Memory B cell (primary cell): ENCODE measurements at regions not wholly inside any gene's neighbourhood (a gene's known extent, or its start where the extent isn't known, plus 50 kb on each side); places are given as distances from the start of the nearest gene placed in this dataset.
"Not testable (repeated sequence)": the region's sequence is repeated elsewhere in the genome, so short reads cannot be mapped to it uniquely, and the experiment has no call there.

Experiments
- ATAC-seq: fragments of 150-1000 bp; cut with Tn5 transposase; 2 replicates; pipeline ENCODE4 v1.10.0; 2021; ENCODE audit warnings: low read depth, mild to moderate bottlenecking, moderate library complexity
- DNase-seq, 2 donors: peaks; one replicate each; pipeline ENCODE4 v3.0.0; 2022; ENCODE audit warnings: low spot score in 2 of 2
- H3K27ac Mint-ChIP-seq: one replicate; pipeline ENCODE4 v1.8.0; 2022; ENCODE audit warnings: mild to moderate bottlenecking, moderate library complexity, mixed read lengths
- H3K27me3 Mint-ChIP-seq: one replicate; pipeline ENCODE4 v1.8.0; 2022; ENCODE audit warnings: mixed read lengths
- H3K36me3 Mint-ChIP-seq: one replicate; pipeline ENCODE4 v1.8.0; 2022; ENCODE audit warnings: mild to moderate bottlenecking, mixed read lengths
- H3K4me1 Mint-ChIP-seq: one replicate; pipeline ENCODE4 v1.8.0; 2022; ENCODE audit warnings: mixed read lengths
- H3K4me3 Mint-ChIP-seq: one replicate; pipeline ENCODE4 v1.8.0; 2022; ENCODE audit warnings: mild to moderate bottlenecking, moderate library complexity, mixed read lengths
- H3K9me3 Mint-ChIP-seq: one replicate; pipeline ENCODE4 v1.8.0; 2022; ENCODE audit warnings: mixed read lengths

DNA sequence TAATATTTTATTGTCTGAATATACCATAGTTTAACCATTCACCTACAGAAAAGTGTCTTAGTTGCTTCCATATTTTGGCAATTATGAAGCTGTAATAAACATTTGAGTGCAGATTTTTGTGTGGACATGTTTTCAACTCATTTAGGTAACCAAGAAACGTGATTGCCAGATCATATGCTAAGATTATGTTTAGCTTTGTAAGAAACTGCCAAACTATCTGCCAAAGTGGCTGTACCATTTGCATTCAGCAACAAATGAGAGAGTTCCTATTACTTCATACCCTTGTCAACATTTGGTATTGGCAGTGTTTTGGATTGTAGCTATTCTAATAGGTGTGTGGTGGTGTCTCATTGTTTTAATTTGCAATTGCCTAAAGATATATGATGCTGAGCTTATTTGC, 233.5 kb downstream of the TMEM26 start:
- Mint-ChIP-seq H3K36me3 (no peaks in the 10 kb centered on the region), H3K4me3 (no peak overlapping the region), H3K9me3 (no peaks in the 10 kb centered on the region), H3K27ac (no peak overlapping the region), H3K27me3 (peaks cover 7% of the 10 kb centered on the region), H3K4me1 (no peaks in the 10 kb centered on the region)
- ATAC-seq, result no peak
- DNase-seq, result no peak

DNA sequence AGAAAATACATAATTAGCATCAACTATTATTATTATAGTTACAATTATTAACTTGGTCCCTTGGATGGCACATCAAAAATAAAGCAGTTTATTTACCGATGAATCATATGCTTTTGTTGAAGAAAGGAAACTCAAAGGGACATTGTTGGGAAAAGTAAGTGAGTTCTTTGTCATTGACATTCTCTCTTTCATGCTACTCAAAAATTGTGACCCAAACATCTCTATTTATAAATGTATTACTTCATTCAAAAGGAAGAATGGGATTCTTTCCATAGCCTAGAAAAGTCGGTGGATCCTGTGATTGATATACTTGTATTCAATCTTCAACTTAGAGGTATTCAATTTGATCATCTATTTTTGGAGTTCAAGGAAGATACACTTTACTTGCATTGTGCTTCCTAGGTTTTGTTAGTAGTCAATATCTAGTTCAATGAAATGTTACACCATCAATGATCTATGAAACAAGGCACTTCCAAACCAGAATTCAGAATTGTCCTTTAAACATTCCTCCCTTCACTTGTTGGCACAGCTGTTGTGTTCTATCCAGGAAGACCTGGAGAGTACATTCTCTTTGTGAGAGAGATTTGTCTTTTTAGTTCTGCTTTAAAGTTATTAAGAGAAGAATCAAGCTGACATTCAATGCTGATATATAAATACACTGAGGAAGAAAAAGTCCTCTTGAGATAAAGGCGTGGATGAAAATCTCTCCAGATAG, 235.2 kb downstream of the TMEM26 start:
- Mint-ChIP-seq H3K36me3 (no peaks in the 10 kb centered on the region), H3K9me3 (no peaks in the 10 kb centered on the region), H3K4me3 (no peak overlapping the region), H3K27me3 (peaks cover 7% of the 10 kb centered on the region), H3K4me1 (no peaks in the 10 kb centered on the region), H3K27ac (no peak overlapping the region)
- DNase-seq, result no peak
- no peak for ATAC-seq

DNA sequence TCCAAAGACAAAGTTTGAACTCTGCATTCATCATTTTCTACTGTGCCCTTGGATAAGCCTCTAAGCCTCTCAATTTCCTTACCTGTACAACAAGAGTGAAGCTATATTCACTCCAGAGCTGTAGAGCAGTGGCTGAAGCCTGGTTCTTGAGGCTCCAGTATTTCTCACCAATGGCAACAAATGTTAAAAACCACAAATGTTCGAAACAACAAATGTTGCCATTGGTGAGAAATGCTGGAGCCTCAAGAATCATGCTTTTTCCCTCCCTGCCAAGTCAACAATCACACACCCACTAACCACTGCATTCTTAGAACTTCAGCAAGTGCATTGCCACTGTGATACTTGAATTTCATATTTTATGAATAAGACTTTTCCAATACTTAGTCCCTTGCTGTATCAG, 237.9 kb downstream of the TMEM26 start:
- Mint-ChIP-seq H3K27me3 (peaks cover 7% of the 10 kb centered on the region), H3K27ac (no peak overlapping the region), H3K36me3 (no peaks in the 10 kb centered on the region), H3K4me1 (no peaks in the 10 kb centered on the region), H3K9me3 (no peaks in the 10 kb centered on the region), H3K4me3 (no peak overlapping the region)
- ATAC-seq, result no peak
- DNase-seq, result no peak

DNA sequence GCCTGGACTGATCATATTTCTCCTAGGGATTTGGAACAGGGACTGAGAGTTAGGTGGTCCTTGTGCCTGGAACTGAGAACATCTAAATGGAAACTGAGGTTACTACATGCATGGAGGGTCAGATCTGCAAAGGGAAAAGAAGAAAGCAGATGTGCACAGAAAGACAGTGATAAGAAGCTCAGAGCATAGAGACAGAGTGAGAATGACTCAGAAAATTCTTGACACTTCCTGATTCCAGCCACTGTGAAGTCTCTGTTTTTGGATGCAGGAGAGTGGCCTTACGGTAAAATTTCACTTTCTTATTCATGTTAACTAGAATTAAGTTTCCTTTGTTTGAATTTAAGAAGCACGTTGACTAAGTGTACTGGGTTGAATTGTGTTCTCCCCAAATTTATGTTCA, 241.7 kb downstream of the TMEM26 start:
- H3K27me3 Mint-ChIP-seq, result peaks cover 6% of the 10 kb centered on the region
- no peak overlapping the region for H3K27ac Mint-ChIP-seq
- ATAC-seq (no peak), DNase-seq (no peak)
- no peaks in the 10 kb centered on the region for H3K36me3 Mint-ChIP-seq
- H3K4me1 Mint-ChIP-seq, result no peaks in the 10 kb centered on the region
- no peaks in the 10 kb centered on the region for H3K9me3 Mint-ChIP-seq
- no peak overlapping the region for H3K4me3 Mint-ChIP-seq

- H3K27me3 Mint-ChIP-seq, result peaks cover 9% of the 10 kb centered on the region
Measured at GRCh38 chr10:61197057-61197456, 253.1 kb upstream of the RHOBTB1 start.

DNA sequence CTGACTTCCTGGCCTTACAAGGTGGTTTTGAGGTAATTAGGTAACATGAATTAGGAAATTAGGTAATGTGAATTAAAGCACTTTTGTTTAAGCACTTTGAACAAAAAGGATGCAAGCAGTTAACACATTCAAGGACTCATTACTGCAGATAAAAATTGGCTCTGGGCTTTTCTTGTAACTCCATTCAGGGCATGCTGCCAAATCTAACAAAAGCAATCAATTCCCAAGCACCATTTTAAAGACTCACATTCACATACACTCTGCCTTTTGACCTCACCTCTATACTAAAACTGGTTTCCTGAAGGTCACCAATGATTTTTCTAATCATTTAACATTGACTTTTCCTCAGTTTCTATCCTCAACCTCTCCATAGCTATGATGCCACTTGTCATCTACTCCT, 251.2 kb upstream of the RHOBTB1 start:
- H3K36me3 Mint-ChIP-seq, result peaks cover 5% of the 10 kb centered on the region
- no peaks in the 10 kb centered on the region for H3K4me1 Mint-ChIP-seq
- peaks cover 7% of the 10 kb centered on the region for H3K9me3 Mint-ChIP-seq
- H3K27ac Mint-ChIP-seq, result no peak overlapping the region
- ATAC-seq (no peak), DNase-seq (no peak)
- peaks cover 9% of the 10 kb centered on the region for H3K27me3 Mint-ChIP-seq
- no peak overlapping the region for H3K4me3 Mint-ChIP-seq

More at GRCh38 chr10:61197057-61197456, 253.1 kb upstream of the RHOBTB1 start:
- H3K4me3 Mint-ChIP-seq, result no peak overlapping the region
- no peak overlapping the region for H3K27ac Mint-ChIP-seq
- DNase-seq (no peak), ATAC-seq (no peak)
- H3K4me1 Mint-ChIP-seq, result no peaks in the 10 kb centered on the region
- H3K9me3 Mint-ChIP-seq, result peaks cover 6% of the 10 kb centered on the region
- peaks cover 5% of the 10 kb centered on the region for H3K36me3 Mint-ChIP-seq

DNA sequence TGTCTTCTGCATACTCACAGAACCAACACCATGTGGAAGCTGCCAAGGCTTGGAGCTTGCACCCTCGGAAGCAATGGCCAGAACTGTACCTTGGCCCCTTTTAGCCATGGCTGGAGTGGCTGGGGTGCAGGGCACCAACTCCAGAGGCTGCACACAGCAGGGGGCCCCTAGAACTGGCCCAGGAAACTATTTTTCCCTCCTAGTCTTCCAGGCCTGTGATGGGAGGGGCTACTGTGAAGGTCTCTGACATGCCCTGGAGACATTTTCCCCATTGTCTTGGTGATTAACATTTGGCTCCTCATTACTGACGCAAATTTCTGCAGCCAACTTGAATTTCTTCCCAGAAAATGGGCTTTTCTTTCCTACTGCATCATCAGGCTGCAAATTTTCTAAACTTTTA, 248.6 kb upstream of the RHOBTB1 start:
- not testable (repeated sequence) for H3K4me1 Mint-ChIP-seq, H3K4me3 Mint-ChIP-seq, DNase-seq, H3K36me3 Mint-ChIP-seq, H3K27me3 Mint-ChIP-seq, H3K27ac Mint-ChIP-seq, ATAC-seq, H3K9me3 Mint-ChIP-seq

- ATAC-seq, result no peak
- peaks cover 5% of the 10 kb centered on the region for H3K36me3 Mint-ChIP-seq
- peaks cover 9% of the 10 kb centered on the region for H3K27me3 Mint-ChIP-seq
- no peaks in the 10 kb centered on the region for H3K4me1 Mint-ChIP-seq
- H3K9me3 Mint-ChIP-seq, result peaks cover 7% of the 10 kb centered on the region
- DNase-seq, result no peak
- H3K4me3 Mint-ChIP-seq, result no peak overlapping the region
- no peak overlapping the region for H3K27ac Mint-ChIP-seq
Measured at GRCh38 chr10:61192042-61192441, 248.1 kb upstream of the RHOBTB1 start.

- Mint-ChIP-seq H3K27ac (no peak overlapping the region), H3K4me1 (no peaks in the 10 kb centered on the region), H3K4me3 (no peak overlapping the region)
Measured at GRCh38 chr10:61189912-61190311, 245.9 kb upstream of the RHOBTB1 start.

GRCh38 chr10:61188691-61189090, 244.7 kb upstream of the RHOBTB1 start:
- Mint-ChIP-seq H3K27ac (no peak overlapping the region), H3K27me3 (peaks cover 7% of the 10 kb centered on the region), H3K4me1 (no peaks in the 10 kb centered on the region), H3K4me3 (no peak overlapping the region), H3K36me3 (peaks cover 5% of the 10 kb centered on the region), H3K9me3 (peaks cover 7% of the 10 kb centered on the region)
- no peak for DNase-seq
- no peak for ATAC-seq

More at GRCh38 chr10:61189912-61190311, 245.9 kb upstream of the RHOBTB1 start:
- H3K9me3 Mint-ChIP-seq, result peaks cover 7% of the 10 kb centered on the region
- H3K27me3 Mint-ChIP-seq, result peaks cover 7% of the 10 kb centered on the region
- no peak for ATAC-seq
- H3K36me3 Mint-ChIP-seq, result peaks cover 5% of the 10 kb centered on the region
- no peak for DNase-seq

- Mint-ChIP-seq H3K27ac (no peak overlapping the region), H3K4me1 (no peaks in the 10 kb centered on the region), H3K4me3 (no peak overlapping the region), H3K27me3 (peaks cover 4% of the 10 kb centered on the region), H3K9me3 (peaks cover 4% of the 10 kb centered on the region), H3K36me3 (peaks cover 2% of the 10 kb centered on the region)
- DNase-seq (no peak), ATAC-seq (no peak)
Measured at GRCh38 chr10:61188101-61188500, 244.1 kb upstream of the RHOBTB1 start.

- DNase-seq (no peak), ATAC-seq (no peak)
- Mint-ChIP-seq H3K4me1 (no peaks in the 10 kb centered on the region), H3K36me3 (no peaks in the 10 kb centered on the region), H3K27ac (no peak overlapping the region), H3K27me3 (peaks cover 3% of the 10 kb centered on the region), H3K4me3 (no peak overlapping the region), H3K9me3 (peaks cover 1% of the 10 kb centered on the region)
Measured at GRCh38 chr10:61187601-61188000, 243.6 kb upstream of the RHOBTB1 start.

GRCh38 chr10:61186408-61186807, 242.4 kb upstream of the RHOBTB1 start:
- DNase-seq, result no peak
- no peak overlapping the region for H3K27ac Mint-ChIP-seq

DNA sequence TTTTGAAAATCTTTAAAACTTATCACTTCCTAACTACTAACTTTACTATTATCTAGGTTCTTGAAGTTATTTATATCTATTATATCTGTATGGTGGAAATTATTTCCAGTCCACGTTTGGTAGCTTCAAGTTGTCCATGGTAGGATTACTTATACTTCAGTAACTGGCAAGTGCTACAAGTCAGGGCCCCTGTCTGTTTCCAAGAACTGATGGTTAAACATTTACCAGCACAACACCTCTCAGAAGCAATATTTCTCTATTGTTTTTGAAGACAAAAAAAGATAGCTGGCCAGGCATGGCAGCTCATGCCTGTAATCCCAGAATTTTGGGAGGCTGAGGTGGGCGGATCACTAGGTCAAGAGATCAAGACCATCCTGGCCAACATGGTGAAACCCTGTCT, 240.4 kb upstream of the RHOBTB1 start:
- Mint-ChIP-seq H3K4me3 (no peak overlapping the region), H3K27ac (no peak overlapping the region), H3K36me3 (no peaks in the 10 kb centered on the region), H3K4me1 (no peaks in the 10 kb centered on the region), H3K9me3 (no peaks in the 10 kb centered on the region), H3K27me3 (no peaks in the 10 kb centered on the region)
- DNase-seq (no peak), ATAC-seq (no peak)

More at GRCh38 chr10:61186408-61186807, 242.4 kb upstream of the RHOBTB1 start:
- Mint-ChIP-seq H3K9me3 (no peaks in the 10 kb centered on the region), H3K27me3 (peaks cover 1% of the 10 kb centered on the region), H3K4me3 (no peak overlapping the region), H3K4me1 (no peaks in the 10 kb centered on the region), H3K36me3 (no peaks in the 10 kb centered on the region)
- no peak for ATAC-seq

DNA sequence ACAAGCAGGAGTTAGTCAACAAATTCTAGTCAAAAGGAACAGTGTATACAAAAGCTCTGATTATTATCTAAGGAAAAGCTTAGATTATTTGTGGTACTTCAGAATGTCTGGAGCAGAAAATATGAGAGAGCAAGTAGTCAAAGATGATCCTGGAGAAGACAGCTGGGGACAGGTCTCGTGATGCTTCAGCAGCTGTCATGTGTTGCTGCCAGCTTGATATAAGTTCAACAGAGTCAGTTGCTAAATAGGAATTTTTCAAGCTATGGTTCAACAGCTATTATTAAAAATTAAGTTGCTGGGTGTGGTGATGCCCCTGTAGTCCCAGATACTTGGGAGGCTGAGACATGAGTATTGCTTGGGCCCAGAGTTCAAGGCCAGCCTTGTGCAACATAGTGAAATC, 240.0 kb upstream of the RHOBTB1 start:
- Mint-ChIP-seq H3K9me3 (no peaks in the 10 kb centered on the region), H3K27me3 (no peaks in the 10 kb centered on the region), H3K36me3 (no peaks in the 10 kb centered on the region), H3K27ac (no peak overlapping the region), H3K4me3 (no peak overlapping the region), H3K4me1 (no peaks in the 10 kb centered on the region)
- no peak for DNase-seq
- ATAC-seq, result no peak
